ENCODE measurements at regions not wholly inside any gene's neighbourhood (a gene's known extent, or its start where the extent isn't known, plus 50 kb on each side); places are given as distances from the start of the nearest gene placed in this dataset.
A peak's percentile ranks its signal among the peaks of the same experiment; 100 is the strongest.

GRCh38 chr9:108688676-108689075 is 167.1 kb downstream of the ACTL7B start:
- no peak for DNase-seq (ENCODE audit: low read depth)
- Histone ChIP-seq H3K4me3 (ENCODE audit: low read length) (no peak overlapping the region), H3K36me3 (ENCODE audit: control insufficient read depth, insufficient read depth, low read length, severe bottlenecking) (no peaks in the 10 kb centered on the region), H3K9ac (ENCODE audit: low read length) (no peak overlapping the region), H3K27me3 (replicated peaks; ENCODE audit: control insufficient read depth, insufficient read depth, low read length) (no peaks in the 10 kb centered on the region), H3K4me1 (ENCODE audit: control insufficient read depth, insufficient read depth, low read length) (peaks cover 14% of the 10 kb centered on the region), H3K9me3 (ENCODE audit: control insufficient read depth, low read length) (peaks cover 35% of the 10 kb centered on the region)

- DNase-seq (ENCODE audit: low read depth): no peak
- H3K4me3 ChIP-seq (ENCODE audit: low read length): peak overlapping the region; percentile 14
- peaks cover 28% of the 10 kb centered on the region for H3K9me3 ChIP-seq (ENCODE audit: control insufficient read depth, low read length)
- H3K27me3 ChIP-seq (replicated peaks; ENCODE audit: control insufficient read depth, insufficient read depth, low read length): no peaks in the 10 kb centered on the region
- no peaks in the 10 kb centered on the region for H3K36me3 ChIP-seq (ENCODE audit: control insufficient read depth, insufficient read depth, low read length, severe bottlenecking)
- peak overlapping the region; percentile 42 for H3K9ac ChIP-seq (ENCODE audit: low read length)
- H3K4me1 ChIP-seq (ENCODE audit: control insufficient read depth, insufficient read depth, low read length): peaks cover 14% of the 10 kb centered on the region
These were observed 167.7 kb downstream of the ACTL7B start for GRCh38 chr9:108688051-108688450.

GRCh38 chr9:108687006-108687987 is 168.5 kb downstream of the ACTL7B start:
- H3K4me3 ChIP-seq (ENCODE audit: low read length): peak overlapping the region; percentile 4
- H3K4me1 ChIP-seq (ENCODE audit: control insufficient read depth, insufficient read depth, low read length): peaks cover 19% of the 10 kb centered on the region
- H3K9me3 ChIP-seq (ENCODE audit: control insufficient read depth, low read length): peaks cover 21% of the 10 kb centered on the region
- no peaks in the 10 kb centered on the region for H3K36me3 ChIP-seq (ENCODE audit: control insufficient read depth, insufficient read depth, low read length, severe bottlenecking)
- peak; percentile 24 for DNase-seq (ENCODE audit: low read depth)
- H3K9ac ChIP-seq (ENCODE audit: low read length): peak overlapping the region; percentile 7
- H3K27me3 ChIP-seq (replicated peaks; ENCODE audit: control insufficient read depth, insufficient read depth, low read length): no peaks in the 10 kb centered on the region

GRCh38 chr9:108684288-108685025 is 171.3 kb downstream of the ACTL7B start:
- DNase-seq (ENCODE audit: low read depth): no peak

GRCh38 chr9:108683245-108683644 is 172.5 kb downstream of the ACTL7B start:
- Histone ChIP-seq H3K4me3 (ENCODE audit: low read length) (no peak overlapping the region), H3K4me1 (ENCODE audit: control insufficient read depth, insufficient read depth, low read length) (peaks cover 23% of the 10 kb centered on the region), H3K27me3 (replicated peaks; ENCODE audit: control insufficient read depth, insufficient read depth, low read length) (no peaks in the 10 kb centered on the region), H3K36me3 (ENCODE audit: control insufficient read depth, insufficient read depth, low read length, severe bottlenecking) (no peaks in the 10 kb centered on the region), H3K9me3 (ENCODE audit: control insufficient read depth, low read length) (peaks cover 12% of the 10 kb centered on the region), H3K9ac (ENCODE audit: low read length) (no peak overlapping the region)
- DNase-seq (ENCODE audit: low read depth): no peak

More at GRCh38 chr9:108684288-108685025, 171.3 kb downstream of the ACTL7B start:
- H3K9ac ChIP-seq (ENCODE audit: low read length): no peak overlapping the region
- H3K9me3 ChIP-seq (ENCODE audit: control insufficient read depth, low read length): peaks cover 17% of the 10 kb centered on the region
- no peak overlapping the region for H3K4me3 ChIP-seq (ENCODE audit: low read length)
- H3K36me3 ChIP-seq (ENCODE audit: control insufficient read depth, insufficient read depth, low read length, severe bottlenecking): no peaks in the 10 kb centered on the region
- H3K4me1 ChIP-seq (ENCODE audit: control insufficient read depth, insufficient read depth, low read length): peaks cover 27% of the 10 kb centered on the region
- H3K27me3 ChIP-seq (replicated peaks; ENCODE audit: control insufficient read depth, insufficient read depth, low read length): no peaks in the 10 kb centered on the region

- no peaks in the 10 kb centered on the region for H3K27me3 ChIP-seq (replicated peaks; ENCODE audit: control insufficient read depth, insufficient read depth, low read length)
- H3K4me3 ChIP-seq (ENCODE audit: low read length): peak overlapping the region; percentile 5
- H3K9me3 ChIP-seq (ENCODE audit: control insufficient read depth, low read length): peaks cover 10% of the 10 kb centered on the region
- H3K9ac ChIP-seq (ENCODE audit: low read length): peak overlapping the region; percentile 20
- peak; percentile 17 for DNase-seq (ENCODE audit: low read depth)
- H3K4me1 ChIP-seq (ENCODE audit: control insufficient read depth, insufficient read depth, low read length): peaks cover 13% of the 10 kb centered on the region
- no peaks in the 10 kb centered on the region for H3K36me3 ChIP-seq (ENCODE audit: control insufficient read depth, insufficient read depth, low read length, severe bottlenecking)
These were observed 173.8 kb downstream of the ACTL7B start for GRCh38 chr9:108681851-108682590.

- no peak overlapping the region for H3K4me3 ChIP-seq (ENCODE audit: low read length)
- no peak overlapping the region for H3K9ac ChIP-seq (ENCODE audit: low read length)
- H3K27me3 ChIP-seq (replicated peaks; ENCODE audit: control insufficient read depth, insufficient read depth, low read length): no peaks in the 10 kb centered on the region
- H3K36me3 ChIP-seq (ENCODE audit: control insufficient read depth, insufficient read depth, low read length, severe bottlenecking): no peaks in the 10 kb centered on the region
- DNase-seq (ENCODE audit: low read depth): no peak
- no peaks in the 10 kb centered on the region for H3K9me3 ChIP-seq (ENCODE audit: control insufficient read depth, low read length)
- H3K4me1 ChIP-seq (ENCODE audit: control insufficient read depth, insufficient read depth, low read length): peaks cover 13% of the 10 kb centered on the region
These were observed 174.8 kb downstream of the ACTL7B start for GRCh38 chr9:108680946-108681345.

- Histone ChIP-seq H3K36me3 (ENCODE audit: control insufficient read depth, insufficient read depth, low read length, severe bottlenecking) (no peaks in the 10 kb centered on the region), H3K4me1 (ENCODE audit: control insufficient read depth, insufficient read depth, low read length) (peaks cover 21% of the 10 kb centered on the region), H3K27me3 (replicated peaks; ENCODE audit: control insufficient read depth, insufficient read depth, low read length) (no peaks in the 10 kb centered on the region), H3K9ac (ENCODE audit: low read length) (no peak overlapping the region), H3K9me3 (ENCODE audit: control insufficient read depth, low read length) (no peaks in the 10 kb centered on the region), H3K4me3 (ENCODE audit: low read length) (no peak overlapping the region)
- no peak for DNase-seq (ENCODE audit: low read depth)
These were observed 178.0 kb downstream of the ACTL7B start for GRCh38 chr9:108677776-108678175.

- DNase-seq (ENCODE audit: low read depth): no peak
- Histone ChIP-seq H3K4me1 (ENCODE audit: control insufficient read depth, insufficient read depth, low read length) (peaks cover 20% of the 10 kb centered on the region), H3K27me3 (replicated peaks; ENCODE audit: control insufficient read depth, insufficient read depth, low read length) (no peaks in the 10 kb centered on the region), H3K36me3 (ENCODE audit: control insufficient read depth, insufficient read depth, low read length, severe bottlenecking) (no peaks in the 10 kb centered on the region), H3K9ac (ENCODE audit: low read length) (no peak overlapping the region), H3K9me3 (ENCODE audit: control insufficient read depth, low read length) (no peaks in the 10 kb centered on the region), H3K4me3 (ENCODE audit: low read length) (no peak overlapping the region)
These were observed 179.4 kb downstream of the ACTL7B start for GRCh38 chr9:108676355-108676754.

- H3K27me3 ChIP-seq (replicated peaks; ENCODE audit: control insufficient read depth, insufficient read depth, low read length): no peaks in the 10 kb centered on the region
- no peaks in the 10 kb centered on the region for H3K9me3 ChIP-seq (ENCODE audit: control insufficient read depth, low read length)
- H3K36me3 ChIP-seq (ENCODE audit: control insufficient read depth, insufficient read depth, low read length, severe bottlenecking): no peaks in the 10 kb centered on the region
These were observed 180.1 kb downstream of the ACTL7B start for GRCh38 chr9:108675708-108676107.

More at GRCh38 chr9:108675708-108676107, 180.1 kb downstream of the ACTL7B start:
- no peak overlapping the region for H3K9ac ChIP-seq (ENCODE audit: low read length)
- H3K4me3 ChIP-seq (ENCODE audit: low read length): no peak overlapping the region
- H3K4me1 ChIP-seq (ENCODE audit: control insufficient read depth, insufficient read depth, low read length): peaks cover 21% of the 10 kb centered on the region
- DNase-seq (ENCODE audit: low read depth): no peak
